Mammary epithelial cell (primary cell): ENCODE measurements at regions not wholly inside any gene's neighbourhood (a gene's known extent, or its start where the extent isn't known, plus 50 kb on each side); places are given as distances from the start of the nearest gene placed in this dataset.

Source experiments
- CTCF ChIP-seq, 2 donors: IDR thresholded peaks in 1 of 2; conservative IDR thresholded peaks in 1 of 2; 2 replicates each; pipeline ENCODE4 v1.5.1; 2011 to 2012; ENCODE audit warnings: inconsistent platforms in 2 of 2, low read length in 2 of 2, mild to moderate bottlenecking in 2 of 2, control low read depth in 1 of 2, low read depth in 1 of 2; ENCODE audit not compliant: insufficient read depth in 1 of 2; ENCODE audit errors: extremely low read depth in 1 of 2
- EZH2 ChIP-seq: IDR thresholded peaks from 2 replicates; pipeline ENCODE4 v1.6.1; 2012; ENCODE audit warnings: low read length, inconsistent platforms, borderline replicate concordance

- TF ChIP-seq EZH2 (no peak), CTCF (conservative IDR thresholded peaks at IDR 0.05 in 1 of 2, IDR thresholded peaks at IDR 0.05 in 1 of 2; ENCODE audit: extremely low read depth in 1 of 2, insufficient read depth in 1 of 2, low read depth in 1 of 2, low read length in 2 of 2) (no peak)
Measured at GRCh38 chr5:147040856-147041255, 162.3 kb upstream of the PPP2R2B start.
